T-helper 17 cell (primary cell): ENCODE measurements at regions not wholly inside any gene's neighbourhood (a gene's known extent, or its start where the extent isn't known, plus 50 kb on each side); places are given as distances from the start of the nearest gene placed in this dataset.

Experiments
- ATAC-seq: fragments of 150-1000 bp; cut with Tn5 transposase; 2 replicates; pipeline ENCODE4 v1.10.0; 2021; ENCODE audit warnings: mild to moderate bottlenecking, moderate library complexity
- DNase-seq, 3 donors: peaks; one replicate each; pipeline versions ENCODE4 v3.0.0 to v3.0.0-alpha.2; 2020 to 2021
- H3K9me3 ChIP-seq: one replicate; pipeline ENCODE4 v1.7.0; 2013; ENCODE audit warnings: low read length, mild to moderate bottlenecking; ENCODE audit not compliant: control insufficient read depth, poor library complexity, severe bottlenecking
- H3K27ac Mint-ChIP-seq: one replicate; pipeline ENCODE4 v1.8.0; 2022; ENCODE audit warnings: mild to moderate bottlenecking, moderate library complexity, mixed read lengths
- H3K27me3 Mint-ChIP-seq: one replicate; pipeline ENCODE4 v1.8.0; 2022; ENCODE audit warnings: mixed read lengths
- H3K36me3 Mint-ChIP-seq: one replicate; pipeline ENCODE4 v1.8.0; 2022; ENCODE audit warnings: low read depth, mixed read lengths
- H3K4me1 Mint-ChIP-seq: one replicate; pipeline ENCODE4 v1.8.0; 2022; ENCODE audit warnings: mild to moderate bottlenecking, mixed read lengths
- H3K4me3 Mint-ChIP-seq: one replicate; pipeline ENCODE4 v1.8.0; 2022; ENCODE audit warnings: mild to moderate bottlenecking, moderate library complexity, mixed read lengths

DNA sequence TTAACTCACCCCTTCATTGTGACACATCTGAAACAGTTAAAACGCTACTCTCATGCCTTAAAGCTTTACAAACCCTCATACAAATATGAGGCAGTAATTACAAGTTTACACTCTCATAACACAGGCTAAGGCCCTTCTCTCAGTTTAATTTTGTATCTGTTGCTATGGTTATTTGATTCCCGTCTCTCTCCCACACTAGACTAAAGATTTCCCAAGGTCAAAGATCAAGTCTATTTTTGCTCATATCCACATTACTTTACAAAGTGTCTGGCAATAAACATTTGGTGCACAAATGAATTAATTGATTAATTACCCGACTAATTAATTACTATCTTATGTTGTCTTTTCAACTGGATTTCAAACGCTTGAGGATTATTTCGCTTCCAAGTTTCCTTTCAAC, 86.4 kb upstream of the MYOCD start:
- H3K9me3 ChIP-seq, result no peaks in the 10 kb centered on the region
- no peak overlapping the region for H3K27ac Mint-ChIP-seq
- ATAC-seq (no peak), DNase-seq (no peak)
- no peak overlapping the region for H3K4me3 Mint-ChIP-seq
- H3K36me3 Mint-ChIP-seq, result no peaks in the 10 kb centered on the region
- no peaks in the 10 kb centered on the region for H3K4me1 Mint-ChIP-seq
- H3K27me3 Mint-ChIP-seq, result no peaks in the 10 kb centered on the region

DNA sequence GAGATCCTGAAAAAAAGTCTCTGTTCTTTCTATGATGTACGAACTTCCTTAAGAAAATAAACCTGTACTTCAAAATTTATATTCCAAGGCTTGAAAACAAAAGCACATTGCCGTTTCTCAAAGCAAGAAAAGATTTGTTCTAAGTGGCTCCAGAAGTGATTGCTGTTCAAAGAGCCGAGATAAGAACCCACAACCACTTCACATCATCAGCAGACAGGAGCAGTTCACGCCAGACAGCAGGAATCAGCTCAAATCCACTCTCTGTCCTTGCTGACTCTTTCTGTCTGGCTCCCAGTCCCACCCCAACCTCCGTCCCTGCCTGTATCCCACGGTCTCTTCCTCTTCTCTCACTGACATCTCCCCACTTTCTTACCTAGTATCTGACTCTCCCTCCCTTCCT, 85.0 kb upstream of the MYOCD start:
- H3K27me3 Mint-ChIP-seq, result no peaks in the 10 kb centered on the region
- H3K27ac Mint-ChIP-seq, result no peak overlapping the region
- H3K36me3 Mint-ChIP-seq, result no peaks in the 10 kb centered on the region
- no peaks in the 10 kb centered on the region for H3K4me1 Mint-ChIP-seq
- no peaks in the 10 kb centered on the region for H3K9me3 ChIP-seq
- no peak for ATAC-seq
- no peak for DNase-seq
- no peak overlapping the region for H3K4me3 Mint-ChIP-seq

DNA sequence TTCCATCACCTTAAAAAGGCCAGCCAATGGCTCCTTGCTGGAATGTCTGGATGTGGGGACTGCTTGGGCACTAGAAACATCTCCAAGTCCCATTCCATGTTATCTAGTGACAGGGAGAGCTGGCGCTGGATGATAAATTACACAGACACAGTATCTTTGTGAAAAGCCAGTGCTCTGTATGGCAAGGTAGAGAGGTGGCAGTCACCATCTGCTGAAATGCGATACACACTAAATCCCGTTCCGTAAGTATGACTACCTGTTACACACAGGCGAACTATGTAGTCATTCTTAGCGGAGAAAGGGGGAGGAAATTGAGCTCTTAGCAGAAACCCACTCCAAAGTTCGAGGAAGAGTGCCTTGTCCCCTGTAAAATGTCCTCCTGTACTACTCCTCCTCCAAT, 81.0 kb upstream of the MYOCD start:
- H3K36me3 Mint-ChIP-seq, result no peaks in the 10 kb centered on the region
- no peaks in the 10 kb centered on the region for H3K4me1 Mint-ChIP-seq
- DNase-seq (no peak), ATAC-seq (no peak)
- H3K9me3 ChIP-seq, result no peaks in the 10 kb centered on the region
- no peaks in the 10 kb centered on the region for H3K27me3 Mint-ChIP-seq
- no peak overlapping the region for H3K27ac Mint-ChIP-seq
- no peak overlapping the region for H3K4me3 Mint-ChIP-seq

DNA sequence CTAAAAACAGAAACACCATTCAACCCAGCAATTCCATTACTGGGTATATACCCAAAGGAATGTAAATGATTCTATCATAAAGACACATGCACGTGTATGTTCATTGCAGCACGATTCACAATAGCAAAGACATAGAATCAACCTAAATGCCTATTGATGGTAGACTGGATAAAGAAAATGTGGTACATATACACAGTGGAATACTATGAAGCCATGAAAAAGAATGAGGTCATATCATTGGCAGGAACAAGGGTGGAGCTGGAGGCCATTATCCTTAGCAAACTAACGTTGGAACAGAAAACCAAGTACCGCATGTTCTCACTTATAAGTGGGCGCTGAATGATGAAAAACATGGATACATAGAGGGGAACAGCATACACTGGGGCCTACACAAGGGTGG, 77.2 kb upstream of the MYOCD start:
- ATAC-seq, result no peak
- no peak overlapping the region for H3K27ac Mint-ChIP-seq
- no peaks in the 10 kb centered on the region for H3K4me1 Mint-ChIP-seq
- H3K27me3 Mint-ChIP-seq, result no peaks in the 10 kb centered on the region
- DNase-seq, result no peak
- no peaks in the 10 kb centered on the region for H3K36me3 Mint-ChIP-seq
- no peak overlapping the region for H3K4me3 Mint-ChIP-seq
- no peaks in the 10 kb centered on the region for H3K9me3 ChIP-seq

DNA sequence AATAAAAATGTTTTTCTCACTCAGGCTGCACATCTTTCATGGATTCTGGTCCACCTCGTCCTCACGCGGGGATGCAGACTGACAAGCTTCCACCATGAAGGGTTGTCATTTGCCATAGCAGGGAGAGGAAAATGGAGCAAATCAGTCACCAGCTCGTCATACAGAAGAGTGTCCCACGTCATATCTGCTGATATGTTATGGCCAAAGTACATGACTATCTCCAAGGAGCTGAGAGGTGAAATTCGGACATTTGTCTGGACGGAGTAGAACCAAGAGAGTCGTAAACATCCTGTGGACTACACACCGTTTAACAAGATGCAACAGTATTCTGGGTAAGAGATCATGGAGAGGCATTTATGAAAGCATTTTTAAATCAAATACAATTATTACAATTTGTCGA, 75.3 kb upstream of the MYOCD start:
- Mint-ChIP-seq H3K4me1 (no peaks in the 10 kb centered on the region), H3K4me3 (no peak overlapping the region), H3K27me3 (no peaks in the 10 kb centered on the region), H3K27ac (no peak overlapping the region), H3K36me3 (no peaks in the 10 kb centered on the region)
- DNase-seq, result no peak
- no peak for ATAC-seq
- no peaks in the 10 kb centered on the region for H3K9me3 ChIP-seq

DNA sequence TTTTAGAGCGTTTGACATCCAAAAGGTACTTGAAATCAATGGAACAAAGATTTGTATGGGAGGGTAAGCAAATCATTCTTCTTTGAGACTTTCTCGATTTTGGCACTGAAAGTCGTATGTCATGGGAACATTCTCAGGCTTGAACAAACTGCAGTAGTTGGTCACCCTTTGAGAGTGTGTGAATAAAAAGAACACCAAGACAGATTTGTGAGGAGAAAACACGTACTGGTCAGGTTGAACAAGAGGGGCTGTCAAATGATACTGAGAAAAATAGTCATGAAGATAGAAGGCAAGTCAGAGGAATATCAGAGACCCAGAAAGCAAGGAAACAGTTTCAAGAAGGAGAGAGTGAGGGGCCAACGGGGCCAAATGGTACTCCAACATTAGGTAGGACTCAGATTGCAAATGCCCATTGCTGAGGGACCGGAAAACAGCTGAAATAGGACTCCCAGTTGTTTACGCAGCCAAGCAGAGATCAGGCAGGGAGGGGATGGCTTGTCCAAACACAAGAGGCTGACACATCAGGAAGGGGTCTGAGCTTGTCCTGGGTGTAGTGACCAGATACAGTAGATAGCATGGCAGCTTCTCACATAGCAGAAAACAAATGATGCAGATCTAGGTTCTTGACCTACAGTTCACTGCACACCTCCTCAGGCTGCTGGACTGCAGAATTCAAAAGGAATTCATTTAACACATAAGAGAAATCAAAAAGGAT, 74.5 kb upstream of the MYOCD start:
- H3K9me3 ChIP-seq, result no peaks in the 10 kb centered on the region
- Mint-ChIP-seq H3K4me1 (no peaks in the 10 kb centered on the region), H3K27ac (no peak overlapping the region), H3K4me3 (no peak overlapping the region), H3K27me3 (no peaks in the 10 kb centered on the region), H3K36me3 (no peaks in the 10 kb centered on the region)
- DNase-seq, result no peak
- ATAC-seq, result no peak

DNA sequence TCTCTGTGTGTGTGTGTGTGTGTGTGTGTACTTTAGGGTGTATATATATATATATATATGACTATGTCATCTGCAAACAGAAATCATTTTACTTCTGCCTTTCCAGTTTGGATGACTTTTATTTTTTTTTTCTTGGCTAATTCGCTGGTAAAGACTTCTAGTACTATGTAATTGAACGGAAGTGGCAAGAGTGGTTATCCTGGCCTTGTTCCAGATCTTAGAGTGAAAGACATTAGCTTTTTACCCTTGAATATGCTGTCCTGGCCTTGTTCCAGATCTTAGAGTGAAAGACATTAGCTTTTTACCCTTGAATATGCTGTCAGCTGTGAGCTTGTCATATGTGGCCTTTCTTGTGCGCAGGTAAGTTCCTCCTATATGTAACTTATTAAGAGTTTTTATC, 72.7 kb upstream of the MYOCD start:
- Mint-ChIP-seq H3K36me3 (no peaks in the 10 kb centered on the region), H3K4me3 (no peak overlapping the region), H3K27ac (no peak overlapping the region), H3K4me1 (no peaks in the 10 kb centered on the region), H3K27me3 (no peaks in the 10 kb centered on the region)
- no peak for ATAC-seq
- no peaks in the 10 kb centered on the region for H3K9me3 ChIP-seq
- no peak for DNase-seq

DNA sequence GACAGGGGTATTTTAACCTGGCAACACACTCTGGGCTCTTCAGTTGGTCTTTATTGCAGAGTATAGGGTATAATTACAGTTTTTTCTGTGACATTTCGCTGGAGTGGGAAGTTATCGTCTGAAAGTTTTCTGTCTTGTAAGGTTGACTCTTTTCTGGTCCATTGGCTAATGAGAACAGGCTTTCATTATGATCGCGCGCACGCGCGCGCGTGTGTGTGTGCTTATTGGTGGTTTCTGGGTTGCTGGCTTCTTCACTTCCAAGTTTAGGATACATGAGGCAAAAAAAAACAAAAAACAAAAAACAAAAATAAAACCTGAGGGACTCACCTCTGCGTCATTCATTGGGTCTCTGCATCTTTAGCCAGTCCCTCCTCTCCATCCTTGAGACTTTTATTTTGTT, 68.7 kb upstream of the MYOCD start:
- Mint-ChIP-seq H3K27ac (no peak overlapping the region), H3K36me3 (no peaks in the 10 kb centered on the region), H3K27me3 (no peaks in the 10 kb centered on the region), H3K4me3 (no peak overlapping the region), H3K4me1 (no peaks in the 10 kb centered on the region)
- DNase-seq (no peak), ATAC-seq (no peak)
- no peaks in the 10 kb centered on the region for H3K9me3 ChIP-seq

DNA sequence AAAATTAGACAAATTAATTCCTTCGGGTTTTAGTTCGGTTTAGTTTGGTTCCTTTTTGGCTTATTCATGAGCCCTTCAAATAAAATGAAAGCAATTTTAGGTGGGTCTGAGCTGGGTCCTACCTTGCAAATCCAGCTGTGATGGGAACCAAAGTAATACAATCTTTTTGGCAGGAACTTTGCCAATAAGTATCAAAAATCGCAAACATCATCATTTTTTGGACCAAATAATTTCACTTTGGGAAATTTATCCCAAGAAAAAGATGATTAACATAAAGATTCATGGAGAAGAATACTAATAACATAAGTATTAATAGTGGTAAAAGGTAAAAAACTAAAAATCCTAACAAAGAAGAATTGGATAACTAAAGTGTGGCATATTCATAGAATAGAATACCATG, 67.8 kb upstream of the MYOCD start:
- no peak overlapping the region for H3K4me3 Mint-ChIP-seq
- H3K4me1 Mint-ChIP-seq, result no peaks in the 10 kb centered on the region
- H3K27ac Mint-ChIP-seq, result no peak overlapping the region
- no peak for ATAC-seq
- DNase-seq, result no peak
- H3K9me3 ChIP-seq, result no peaks in the 10 kb centered on the region
- no peaks in the 10 kb centered on the region for H3K36me3 Mint-ChIP-seq
- no peaks in the 10 kb centered on the region for H3K27me3 Mint-ChIP-seq

DNA sequence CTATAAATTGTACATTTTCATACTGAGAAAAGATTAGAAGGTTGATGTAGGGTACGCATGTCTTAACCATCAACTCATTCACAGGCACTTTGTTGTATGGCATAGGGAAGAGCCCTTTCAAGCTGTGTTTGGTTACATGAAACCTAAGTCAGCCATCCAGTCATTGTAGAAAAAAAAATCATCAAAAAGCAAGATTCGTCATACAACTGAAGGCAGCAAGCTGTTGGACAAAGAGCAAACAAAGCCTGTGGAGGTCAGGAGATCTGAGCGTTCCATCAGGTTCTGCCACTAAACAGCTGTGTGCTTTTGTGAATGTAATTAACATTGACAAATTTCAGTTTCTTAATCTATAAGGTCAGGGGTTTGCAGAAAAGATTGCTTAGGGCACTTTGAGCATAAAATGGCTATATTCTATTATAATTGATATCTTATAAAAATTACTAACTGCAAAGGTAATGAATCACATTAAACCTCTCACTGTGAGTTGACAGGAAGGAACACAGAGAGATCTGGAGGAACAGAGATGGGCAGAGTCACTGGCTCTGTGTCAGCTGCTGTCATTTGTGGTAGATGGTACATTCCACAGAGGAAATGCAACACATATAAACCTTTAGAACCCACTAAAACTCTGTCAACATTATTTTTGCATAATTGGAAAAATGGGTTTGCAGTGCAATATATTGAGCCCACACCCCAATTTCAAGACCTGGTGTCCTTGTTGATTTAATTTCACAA, 66.3 kb upstream of the MYOCD start:
- ATAC-seq, result no peak
- H3K36me3 Mint-ChIP-seq, result no peaks in the 10 kb centered on the region
- no peaks in the 10 kb centered on the region for H3K9me3 ChIP-seq
- H3K4me3 Mint-ChIP-seq, result no peak overlapping the region
- DNase-seq, result no peak
- no peak overlapping the region for H3K27ac Mint-ChIP-seq
- no peaks in the 10 kb centered on the region for H3K27me3 Mint-ChIP-seq
- H3K4me1 Mint-ChIP-seq, result no peaks in the 10 kb centered on the region

DNA sequence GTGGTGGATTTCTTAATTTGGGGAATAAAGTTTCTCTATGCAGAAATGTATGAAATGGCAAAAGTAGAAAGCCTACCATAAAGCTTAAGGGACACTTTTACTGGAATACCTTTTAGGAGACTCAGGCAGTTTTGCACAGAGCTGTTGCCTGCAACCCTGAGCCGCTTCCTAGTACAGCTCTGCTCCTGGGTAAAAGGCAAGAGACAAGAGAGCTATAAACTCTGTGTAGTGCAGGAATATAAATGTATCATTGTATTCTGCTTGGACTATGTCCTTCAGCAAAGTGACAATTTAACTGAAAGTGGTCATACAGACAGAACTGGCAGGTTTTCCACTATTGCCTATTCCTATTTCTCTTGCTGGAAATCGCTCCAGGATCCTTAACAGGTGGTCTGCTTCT, 65.3 kb upstream of the MYOCD start:
- Mint-ChIP-seq H3K36me3 (no peaks in the 10 kb centered on the region), H3K27me3 (no peaks in the 10 kb centered on the region), H3K4me3 (no peak overlapping the region), H3K27ac (no peak overlapping the region), H3K4me1 (no peaks in the 10 kb centered on the region)
- no peak for ATAC-seq
- no peak for DNase-seq
- H3K9me3 ChIP-seq, result no peaks in the 10 kb centered on the region

DNA sequence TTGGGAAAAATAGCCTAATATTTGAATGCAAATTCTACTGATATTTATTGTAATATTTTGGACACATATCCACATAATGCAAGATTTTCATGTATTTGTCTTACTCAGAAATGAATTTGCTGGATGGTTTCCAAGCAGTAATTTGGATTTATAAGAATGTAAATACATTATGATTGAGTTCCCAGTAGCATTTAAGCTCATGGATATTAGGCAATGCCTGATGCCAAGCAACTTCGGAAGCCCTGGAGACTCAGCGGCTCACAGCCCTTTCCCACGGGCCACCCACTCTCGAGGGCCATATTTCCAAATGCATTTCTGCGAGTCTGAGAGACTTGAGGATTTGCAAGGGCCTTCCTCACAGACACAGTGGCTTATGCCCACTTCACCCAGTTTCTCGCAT, 62.1 kb upstream of the MYOCD start:
- H3K9me3 ChIP-seq, result no peaks in the 10 kb centered on the region
- Mint-ChIP-seq H3K4me3 (no peak overlapping the region), H3K36me3 (no peaks in the 10 kb centered on the region), H3K27ac (no peak overlapping the region), H3K27me3 (no peaks in the 10 kb centered on the region), H3K4me1 (no peaks in the 10 kb centered on the region)
- DNase-seq (no peak), ATAC-seq (no peak)

DNA sequence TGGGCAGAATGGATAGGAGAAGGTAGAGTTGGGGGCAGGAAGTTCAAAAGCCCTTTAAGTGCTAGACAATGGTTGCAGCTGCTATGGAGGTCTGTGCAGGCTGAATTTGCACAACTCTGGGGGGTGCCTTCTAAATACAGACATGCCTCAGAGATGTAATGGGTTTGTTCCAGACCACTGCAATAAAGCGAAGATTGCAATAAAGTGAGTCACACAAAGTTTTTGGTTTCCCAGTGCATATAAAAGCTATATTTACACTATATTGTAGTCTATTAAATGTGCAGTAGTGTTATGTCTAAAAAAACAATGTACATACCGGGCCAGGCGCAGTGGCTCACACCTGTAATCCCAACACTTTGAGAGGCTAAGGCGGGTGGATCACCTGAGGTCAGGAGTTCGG, 60.5 kb upstream of the MYOCD start:
- H3K27me3 Mint-ChIP-seq, result no peaks in the 10 kb centered on the region
- no peaks in the 10 kb centered on the region for H3K9me3 ChIP-seq
- no peaks in the 10 kb centered on the region for H3K4me1 Mint-ChIP-seq
- no peak for ATAC-seq
- DNase-seq, result no peak
- no peak overlapping the region for H3K27ac Mint-ChIP-seq
- no peaks in the 10 kb centered on the region for H3K36me3 Mint-ChIP-seq
- H3K4me3 Mint-ChIP-seq, result no peak overlapping the region

DNA sequence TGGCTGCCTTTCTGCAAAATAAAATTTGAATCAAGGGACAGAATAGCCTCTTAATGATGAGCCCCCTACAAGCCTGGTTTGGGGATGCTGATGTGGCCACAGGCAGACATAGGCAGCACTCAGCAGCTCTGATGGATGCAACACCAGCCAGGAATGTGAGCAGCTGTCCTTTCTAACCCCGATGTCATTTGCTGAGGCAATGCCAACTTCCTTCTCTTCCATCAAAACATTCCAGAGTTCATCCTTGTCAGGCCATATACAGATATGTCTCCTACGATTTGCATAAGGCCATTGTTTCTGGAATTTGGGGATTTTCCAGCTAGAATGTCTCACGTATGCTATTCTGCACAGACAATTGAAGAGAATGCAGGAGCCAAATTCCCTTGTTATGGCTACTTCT, 52.1 kb upstream of the MYOCD start:
- Mint-ChIP-seq H3K27ac (no peak overlapping the region), H3K4me3 (no peak overlapping the region), H3K4me1 (no peaks in the 10 kb centered on the region), H3K27me3 (no peaks in the 10 kb centered on the region), H3K36me3 (no peaks in the 10 kb centered on the region)
- no peak for ATAC-seq
- H3K9me3 ChIP-seq, result no peaks in the 10 kb centered on the region
- DNase-seq, result no peak
